ENCODE measurements at regions not wholly inside any gene's neighbourhood (a gene's known extent, or its start where the extent isn't known, plus 50 kb on each side); places are given as distances from the start of the nearest gene placed in this dataset.
"Not testable (repeated sequence)": the region's sequence is repeated elsewhere in the genome, so short reads cannot be mapped to it uniquely, and the experiment has no call there.

DNA sequence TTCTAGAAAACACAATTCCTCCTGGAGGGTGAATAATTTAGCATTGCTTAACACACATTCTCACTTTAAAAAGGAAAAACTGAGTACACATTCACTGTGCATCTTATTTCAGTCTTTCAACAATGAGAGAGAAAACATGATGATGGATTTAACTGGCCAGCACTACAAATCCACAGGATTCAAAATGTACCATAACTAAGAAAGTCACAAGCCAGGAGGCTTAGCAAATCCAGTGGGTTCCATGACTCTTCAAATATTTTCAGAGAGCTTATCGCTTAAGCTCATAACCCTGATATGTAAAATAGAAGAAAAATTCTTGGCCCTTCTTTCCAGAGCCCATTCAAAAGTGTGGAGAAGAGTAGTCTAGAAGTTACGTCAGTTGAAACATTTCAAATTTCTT lies 820.3 kb downstream of the LTN1 start:
- Histone ChIP-seq H3K4me2 (no peak overlapping the region), H3K9me2 (replicated peaks; ENCODE audit: insufficient read depth) (no peaks in the 10 kb centered on the region), H3K27me3 (no peaks in the 10 kb centered on the region), H3K4me1 (ENCODE audit: insufficient read depth) (no peaks in the 10 kb centered on the region), H4K20me1 (ENCODE audit: insufficient read depth, poor library complexity, severe bottlenecking) (no peaks in the 10 kb centered on the region), H2AFZ (no peak overlapping the region), H3K36me3 (replicated peaks; ENCODE audit: insufficient read depth, low read depth) (no peaks in the 10 kb centered on the region), H3K79me2 (no peaks in the 10 kb centered on the region), H3K9me3 (ENCODE audit: low read depth) (no peaks in the 10 kb centered on the region), H3K4me3 (no peak overlapping the region), H3K27ac (peak overlapping the region; percentile 23)
- TF ChIP-seq CTCF (IDR thresholded peaks at IDR 0.05; ENCODE audit: poor library complexity) (no peak), EZH2phosphoT487 (IDR thresholded peaks at IDR 0.05; ENCODE audit: low read depth, severe bottlenecking, unreplicated experiment) (no peak), EZH2 (IDR thresholded peaks at IDR 0.05; ENCODE audit: borderline replicate concordance) (no peak)
- 84% methylated on average over 2 of the region's 2 CpGs for WGBS (ENCODE audit: low lambda C conversion rate, missing lambda C conversion rate)
- DNase-seq (ENCODE audit: low spot score): peak; percentile 16

DNA sequence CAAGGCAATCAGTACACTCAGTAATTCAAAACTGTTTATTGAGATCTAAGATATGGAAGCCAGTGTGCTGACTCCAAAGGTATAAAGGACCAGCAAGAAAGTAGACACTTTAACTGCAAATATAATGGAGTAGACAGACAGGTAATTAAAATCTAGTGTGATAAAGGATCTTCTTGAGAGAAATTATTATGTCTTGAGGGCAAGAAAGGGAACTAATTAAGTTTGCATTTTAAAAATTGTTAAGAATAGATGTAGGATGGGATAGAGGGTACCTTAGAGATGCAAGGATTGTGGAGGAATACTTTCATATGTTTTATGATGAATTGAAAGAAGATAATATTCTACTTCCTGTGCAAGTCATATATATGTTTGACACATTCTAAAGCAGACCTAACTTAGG lies 825.3 kb downstream of the LTN1 start:
- no peaks in the 10 kb centered on the region for H3K4me1 ChIP-seq (ENCODE audit: insufficient read depth)
- no peaks in the 10 kb centered on the region for H3K79me2 ChIP-seq
- DNase-seq (ENCODE audit: low spot score): no peak
- no peak overlapping the region for H3K4me2 ChIP-seq
- H3K4me3 ChIP-seq: no peak overlapping the region
- H3K27me3 ChIP-seq: no peaks in the 10 kb centered on the region
- TF ChIP-seq CTCF (IDR thresholded peaks at IDR 0.05; ENCODE audit: poor library complexity): no peak
- TF ChIP-seq EZH2phosphoT487 (IDR thresholded peaks at IDR 0.05; ENCODE audit: low read depth, severe bottlenecking, unreplicated experiment): no peak
- H3K36me3 ChIP-seq (replicated peaks; ENCODE audit: insufficient read depth, low read depth): no peaks in the 10 kb centered on the region
- no peaks in the 10 kb centered on the region for H3K9me3 ChIP-seq (ENCODE audit: low read depth)
- no peaks in the 10 kb centered on the region for H3K9me2 ChIP-seq (replicated peaks; ENCODE audit: insufficient read depth)
- H3K27ac ChIP-seq: no peak overlapping the region
- no peak overlapping the region for H2AFZ ChIP-seq
- H4K20me1 ChIP-seq (ENCODE audit: insufficient read depth, poor library complexity, severe bottlenecking): no peaks in the 10 kb centered on the region

DNA sequence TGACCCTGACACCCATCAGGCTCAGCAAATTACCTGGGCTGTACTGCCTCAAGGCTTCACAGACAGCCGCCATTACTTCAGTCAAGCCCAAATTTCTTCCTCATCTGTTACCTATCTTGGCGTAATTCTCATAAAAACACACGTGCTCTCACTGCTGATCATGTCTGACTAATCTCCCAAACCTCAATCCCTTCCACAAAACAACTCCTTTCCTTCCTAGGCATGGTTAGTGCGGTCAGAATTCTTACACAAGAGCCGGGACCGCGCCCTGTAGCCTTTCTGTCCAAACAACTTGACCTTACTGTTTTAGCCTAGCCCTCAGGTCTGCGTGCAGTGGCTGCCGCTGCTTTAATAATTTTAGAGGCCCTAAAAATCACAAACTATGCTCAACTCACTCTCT lies 828.2 kb downstream of the LTN1 start:
- not testable (repeated sequence) for H3K36me3 ChIP-seq (replicated peaks; ENCODE audit: insufficient read depth, low read depth); H3K4me2 ChIP-seq; H3K27ac ChIP-seq; H3K9me3 ChIP-seq (ENCODE audit: low read depth); DNase-seq (ENCODE audit: low spot score); H4K20me1 ChIP-seq (ENCODE audit: insufficient read depth, poor library complexity, severe bottlenecking); H3K4me1 ChIP-seq (ENCODE audit: insufficient read depth); H3K27me3 ChIP-seq; H3K9me2 ChIP-seq (replicated peaks; ENCODE audit: insufficient read depth); H3K79me2 ChIP-seq; H2AFZ ChIP-seq; H3K4me3 ChIP-seq
- WGBS (ENCODE audit: low lambda C conversion rate, missing lambda C conversion rate): 89% methylated on average over 9 of the region's 9 CpGs

DNA sequence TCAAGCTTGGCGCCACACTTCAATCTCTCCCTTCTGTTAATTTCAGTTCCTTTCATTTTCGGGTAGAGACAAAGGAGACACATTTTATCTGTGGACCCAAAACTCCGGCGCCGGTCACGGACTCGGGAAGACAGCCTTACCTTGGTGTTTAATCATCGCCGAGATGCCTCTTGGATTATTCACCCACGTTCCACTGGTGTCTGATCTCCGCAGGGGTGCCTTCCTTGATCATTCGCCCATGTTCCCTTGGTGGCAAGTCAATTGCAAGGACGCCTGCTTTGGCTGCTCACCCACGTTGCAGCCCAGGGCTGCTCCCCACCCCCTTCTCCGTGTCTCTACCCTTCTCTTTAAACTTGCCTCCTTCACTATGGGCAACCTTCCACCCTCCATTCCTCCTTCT lies 830.6 kb downstream of the LTN1 start:
- H3K79me2 ChIP-seq; H3K9me3 ChIP-seq (ENCODE audit: low read depth); H3K36me3 ChIP-seq (replicated peaks; ENCODE audit: insufficient read depth, low read depth); H3K27me3 ChIP-seq; H4K20me1 ChIP-seq (ENCODE audit: insufficient read depth, poor library complexity, severe bottlenecking); H3K27ac ChIP-seq; H3K4me3 ChIP-seq; DNase-seq (ENCODE audit: low spot score); H3K4me1 ChIP-seq (ENCODE audit: insufficient read depth); H3K9me2 ChIP-seq (replicated peaks; ENCODE audit: insufficient read depth); H2AFZ ChIP-seq; H3K4me2 ChIP-seq: not testable (repeated sequence)
- WGBS (ENCODE audit: low lambda C conversion rate, missing lambda C conversion rate): 95% methylated on average over 15 of the region's 15 CpGs

- Histone ChIP-seq H3K27ac (no peak overlapping the region), H3K4me2 (no peak overlapping the region), H3K79me2 (no peaks in the 10 kb centered on the region), H4K20me1 (ENCODE audit: insufficient read depth, poor library complexity, severe bottlenecking) (no peaks in the 10 kb centered on the region), H3K9me3 (ENCODE audit: low read depth) (no peaks in the 10 kb centered on the region), H3K27me3 (no peaks in the 10 kb centered on the region), H3K36me3 (replicated peaks; ENCODE audit: insufficient read depth, low read depth) (no peaks in the 10 kb centered on the region), H2AFZ (no peak overlapping the region), H3K9me2 (replicated peaks; ENCODE audit: insufficient read depth) (no peaks in the 10 kb centered on the region), H3K4me3 (no peak overlapping the region), H3K4me1 (ENCODE audit: insufficient read depth) (no peaks in the 10 kb centered on the region)
- WGBS (ENCODE audit: low lambda C conversion rate, missing lambda C conversion rate): 80% methylated on average over 3 of the region's 3 CpGs
- DNase-seq (ENCODE audit: low spot score): no peak
- no peak for TF ChIP-seq EZH2phosphoT487 (IDR thresholded peaks at IDR 0.05; ENCODE audit: low read depth, severe bottlenecking, unreplicated experiment)
- TF ChIP-seq EZH2 (IDR thresholded peaks at IDR 0.05; ENCODE audit: borderline replicate concordance): no peak
- no peak for TF ChIP-seq CTCF (IDR thresholded peaks at IDR 0.05; ENCODE audit: poor library complexity)
These were observed 832.3 kb downstream of the LTN1 start for GRCh38 chr21:28160378-28160777.
